IMR-90 (cell line): ENCODE measurements at regions not wholly inside any gene's neighbourhood (a gene's known extent, or its start where the extent isn't known, plus 50 kb on each side); places are given as distances from the start of the nearest gene placed in this dataset.

Experiments
- CEBPB ChIP-seq: IDR thresholded peaks from 2 replicates; pipeline ENCODE4 v1.6.1; 2012; ENCODE audit warnings: low read depth, low read length, improper control_type of control experiment
- TF ChIP-seq, protein P1 (sequence below): conservative IDR thresholded peaks from 2 replicates; pipeline ENCODE4 v1.5.1; 2012; ENCODE audit warnings: mild to moderate bottlenecking, low read depth, low read length, improper control_type of control experiment

DNA sequence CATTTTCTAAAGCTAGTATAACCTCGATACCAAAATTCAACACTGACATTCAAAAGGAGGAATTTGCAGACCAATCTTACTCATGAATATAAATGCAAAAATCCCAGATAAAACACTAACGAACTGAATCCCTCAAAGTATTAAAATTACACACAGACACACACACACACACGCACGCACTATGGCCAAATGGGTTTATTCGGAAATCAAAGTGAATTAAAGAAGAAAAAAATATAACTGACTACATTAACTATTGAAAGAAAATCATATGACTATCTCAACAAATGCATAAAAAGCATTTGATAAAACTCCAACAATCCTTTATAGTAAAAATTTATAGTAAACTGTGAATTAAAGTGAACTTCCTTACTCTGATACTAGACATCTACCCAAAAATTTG is 97.9 kb upstream of the HNRNPA3 start:
- no peak for TF ChIP-seq CEBPB
- TF ChIP-seq, protein P1, sequence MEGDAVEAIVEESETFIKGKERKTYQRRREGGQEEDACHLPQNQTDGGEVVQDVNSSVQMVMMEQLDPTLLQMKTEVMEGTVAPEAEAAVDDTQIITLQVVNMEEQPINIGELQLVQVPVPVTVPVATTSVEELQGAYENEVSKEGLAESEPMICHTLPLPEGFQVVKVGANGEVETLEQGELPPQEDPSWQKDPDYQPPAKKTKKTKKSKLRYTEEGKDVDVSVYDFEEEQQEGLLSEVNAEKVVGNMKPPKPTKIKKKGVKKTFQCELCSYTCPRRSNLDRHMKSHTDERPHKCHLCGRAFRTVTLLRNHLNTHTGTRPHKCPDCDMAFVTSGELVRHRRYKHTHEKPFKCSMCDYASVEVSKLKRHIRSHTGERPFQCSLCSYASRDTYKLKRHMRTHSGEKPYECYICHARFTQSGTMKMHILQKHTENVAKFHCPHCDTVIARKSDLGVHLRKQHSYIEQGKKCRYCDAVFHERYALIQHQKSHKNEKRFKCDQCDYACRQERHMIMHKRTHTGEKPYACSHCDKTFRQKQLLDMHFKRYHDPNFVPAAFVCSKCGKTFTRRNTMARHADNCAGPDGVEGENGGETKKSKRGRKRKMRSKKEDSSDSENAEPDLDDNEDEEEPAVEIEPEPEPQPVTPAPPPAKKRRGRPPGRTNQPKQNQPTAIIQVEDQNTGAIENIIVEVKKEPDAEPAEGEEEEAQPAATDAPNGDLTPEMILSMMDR: no peak
